GM12875 (cell line): ENCODE measurements at regions not wholly inside any gene's neighbourhood (a gene's known extent, or its start where the extent isn't known, plus 50 kb on each side); places are given as distances from the start of the nearest gene placed in this dataset.

Experiments
- H3K4me3 ChIP-seq: one replicate; pipeline ENCODE4 v1.5.1; 2011; ENCODE audit warnings: low read depth, low read length, control low read depth
- CTCF ChIP-seq: IDR thresholded peaks from 2 replicates; pipeline ENCODE4 v1.5.1; 2011; ENCODE audit warnings: low read depth, mild to moderate bottlenecking, control low read depth, inconsistent platforms, low read length, moderate library complexity, borderline replicate concordance; ENCODE audit not compliant: insufficient read depth

- H3K4me3 ChIP-seq = no peak overlapping the region
- TF ChIP-seq CTCF = no peak
These were observed 302.3 kb upstream of the NRIP1 start for GRCh38 chr21:15367061-15367626.

GRCh38 chr21:15370462-15370975 is 305.7 kb upstream of the NRIP1 start:
- no peak overlapping the region for H3K4me3 ChIP-seq
- no peak for TF ChIP-seq CTCF

GRCh38 chr21:15373941-15374340 is 309.1 kb upstream of the NRIP1 start:
- TF ChIP-seq CTCF = no peak
- H3K4me3 ChIP-seq = no peak overlapping the region

GRCh38 chr21:15379776-15380175 is 315.0 kb upstream of the NRIP1 start:
- TF ChIP-seq CTCF = no peak

GRCh38 chr21:15383588-15383987 is 318.8 kb upstream of the NRIP1 start:
- no peak overlapping the region for H3K4me3 ChIP-seq
- no peak for TF ChIP-seq CTCF

More at GRCh38 chr21:15379776-15380175, 315.0 kb upstream of the NRIP1 start:
- no peak overlapping the region for H3K4me3 ChIP-seq

- no peak overlapping the region for H3K4me3 ChIP-seq
- TF ChIP-seq CTCF = no peak
These were observed 325.2 kb upstream of the NRIP1 start for GRCh38 chr21:15390049-15390448.

- no peak overlapping the region for H3K4me3 ChIP-seq
- no peak for TF ChIP-seq CTCF
These were observed 332.5 kb upstream of the NRIP1 start for GRCh38 chr21:15397258-15397657.
